ENCODE measurements at regions not wholly inside any gene's neighbourhood (a gene's known extent, or its start where the extent isn't known, plus 50 kb on each side); places are given as distances from the start of the nearest gene placed in this dataset.

DNA sequence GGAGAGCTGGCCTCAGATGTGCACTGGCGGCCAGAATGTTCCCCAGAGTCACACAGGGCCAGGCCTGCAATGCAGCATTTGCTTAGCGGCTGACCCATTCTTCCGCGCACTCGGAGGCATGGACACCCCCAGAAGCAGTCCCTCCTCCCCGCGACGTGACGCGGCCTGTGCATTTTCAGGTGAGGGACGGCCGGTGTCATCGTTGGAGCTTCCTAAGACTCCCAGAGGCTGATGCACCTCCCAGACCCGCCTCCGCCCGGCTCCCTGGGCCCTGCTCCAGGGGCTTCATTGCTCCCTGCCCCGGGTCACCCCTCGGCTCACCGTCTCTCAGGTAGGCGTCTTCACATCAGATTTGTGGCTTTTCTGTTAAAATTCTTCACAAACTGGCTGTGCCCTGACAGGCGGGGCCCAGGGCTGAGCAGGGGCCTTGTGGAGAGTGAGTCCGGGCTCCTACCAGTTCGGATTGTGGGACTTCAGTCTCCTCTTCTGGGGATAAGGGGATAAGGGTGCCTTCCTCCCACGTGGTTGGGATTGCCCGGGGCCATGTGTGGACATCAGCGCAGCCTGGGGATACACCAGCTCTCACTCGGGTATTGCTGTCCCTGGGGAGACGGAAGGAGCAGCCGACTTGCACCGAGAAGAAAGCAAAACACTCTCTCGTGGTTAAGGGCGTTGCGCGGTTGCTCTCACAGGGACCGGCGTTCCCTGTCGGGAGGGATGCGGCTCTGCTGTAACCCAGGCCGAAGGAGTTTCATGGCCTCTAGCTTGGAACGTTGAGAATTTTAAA lies 249.1 kb downstream of the ADGRD1 start (continued):
- TF ChIP-seq, protein P1, sequence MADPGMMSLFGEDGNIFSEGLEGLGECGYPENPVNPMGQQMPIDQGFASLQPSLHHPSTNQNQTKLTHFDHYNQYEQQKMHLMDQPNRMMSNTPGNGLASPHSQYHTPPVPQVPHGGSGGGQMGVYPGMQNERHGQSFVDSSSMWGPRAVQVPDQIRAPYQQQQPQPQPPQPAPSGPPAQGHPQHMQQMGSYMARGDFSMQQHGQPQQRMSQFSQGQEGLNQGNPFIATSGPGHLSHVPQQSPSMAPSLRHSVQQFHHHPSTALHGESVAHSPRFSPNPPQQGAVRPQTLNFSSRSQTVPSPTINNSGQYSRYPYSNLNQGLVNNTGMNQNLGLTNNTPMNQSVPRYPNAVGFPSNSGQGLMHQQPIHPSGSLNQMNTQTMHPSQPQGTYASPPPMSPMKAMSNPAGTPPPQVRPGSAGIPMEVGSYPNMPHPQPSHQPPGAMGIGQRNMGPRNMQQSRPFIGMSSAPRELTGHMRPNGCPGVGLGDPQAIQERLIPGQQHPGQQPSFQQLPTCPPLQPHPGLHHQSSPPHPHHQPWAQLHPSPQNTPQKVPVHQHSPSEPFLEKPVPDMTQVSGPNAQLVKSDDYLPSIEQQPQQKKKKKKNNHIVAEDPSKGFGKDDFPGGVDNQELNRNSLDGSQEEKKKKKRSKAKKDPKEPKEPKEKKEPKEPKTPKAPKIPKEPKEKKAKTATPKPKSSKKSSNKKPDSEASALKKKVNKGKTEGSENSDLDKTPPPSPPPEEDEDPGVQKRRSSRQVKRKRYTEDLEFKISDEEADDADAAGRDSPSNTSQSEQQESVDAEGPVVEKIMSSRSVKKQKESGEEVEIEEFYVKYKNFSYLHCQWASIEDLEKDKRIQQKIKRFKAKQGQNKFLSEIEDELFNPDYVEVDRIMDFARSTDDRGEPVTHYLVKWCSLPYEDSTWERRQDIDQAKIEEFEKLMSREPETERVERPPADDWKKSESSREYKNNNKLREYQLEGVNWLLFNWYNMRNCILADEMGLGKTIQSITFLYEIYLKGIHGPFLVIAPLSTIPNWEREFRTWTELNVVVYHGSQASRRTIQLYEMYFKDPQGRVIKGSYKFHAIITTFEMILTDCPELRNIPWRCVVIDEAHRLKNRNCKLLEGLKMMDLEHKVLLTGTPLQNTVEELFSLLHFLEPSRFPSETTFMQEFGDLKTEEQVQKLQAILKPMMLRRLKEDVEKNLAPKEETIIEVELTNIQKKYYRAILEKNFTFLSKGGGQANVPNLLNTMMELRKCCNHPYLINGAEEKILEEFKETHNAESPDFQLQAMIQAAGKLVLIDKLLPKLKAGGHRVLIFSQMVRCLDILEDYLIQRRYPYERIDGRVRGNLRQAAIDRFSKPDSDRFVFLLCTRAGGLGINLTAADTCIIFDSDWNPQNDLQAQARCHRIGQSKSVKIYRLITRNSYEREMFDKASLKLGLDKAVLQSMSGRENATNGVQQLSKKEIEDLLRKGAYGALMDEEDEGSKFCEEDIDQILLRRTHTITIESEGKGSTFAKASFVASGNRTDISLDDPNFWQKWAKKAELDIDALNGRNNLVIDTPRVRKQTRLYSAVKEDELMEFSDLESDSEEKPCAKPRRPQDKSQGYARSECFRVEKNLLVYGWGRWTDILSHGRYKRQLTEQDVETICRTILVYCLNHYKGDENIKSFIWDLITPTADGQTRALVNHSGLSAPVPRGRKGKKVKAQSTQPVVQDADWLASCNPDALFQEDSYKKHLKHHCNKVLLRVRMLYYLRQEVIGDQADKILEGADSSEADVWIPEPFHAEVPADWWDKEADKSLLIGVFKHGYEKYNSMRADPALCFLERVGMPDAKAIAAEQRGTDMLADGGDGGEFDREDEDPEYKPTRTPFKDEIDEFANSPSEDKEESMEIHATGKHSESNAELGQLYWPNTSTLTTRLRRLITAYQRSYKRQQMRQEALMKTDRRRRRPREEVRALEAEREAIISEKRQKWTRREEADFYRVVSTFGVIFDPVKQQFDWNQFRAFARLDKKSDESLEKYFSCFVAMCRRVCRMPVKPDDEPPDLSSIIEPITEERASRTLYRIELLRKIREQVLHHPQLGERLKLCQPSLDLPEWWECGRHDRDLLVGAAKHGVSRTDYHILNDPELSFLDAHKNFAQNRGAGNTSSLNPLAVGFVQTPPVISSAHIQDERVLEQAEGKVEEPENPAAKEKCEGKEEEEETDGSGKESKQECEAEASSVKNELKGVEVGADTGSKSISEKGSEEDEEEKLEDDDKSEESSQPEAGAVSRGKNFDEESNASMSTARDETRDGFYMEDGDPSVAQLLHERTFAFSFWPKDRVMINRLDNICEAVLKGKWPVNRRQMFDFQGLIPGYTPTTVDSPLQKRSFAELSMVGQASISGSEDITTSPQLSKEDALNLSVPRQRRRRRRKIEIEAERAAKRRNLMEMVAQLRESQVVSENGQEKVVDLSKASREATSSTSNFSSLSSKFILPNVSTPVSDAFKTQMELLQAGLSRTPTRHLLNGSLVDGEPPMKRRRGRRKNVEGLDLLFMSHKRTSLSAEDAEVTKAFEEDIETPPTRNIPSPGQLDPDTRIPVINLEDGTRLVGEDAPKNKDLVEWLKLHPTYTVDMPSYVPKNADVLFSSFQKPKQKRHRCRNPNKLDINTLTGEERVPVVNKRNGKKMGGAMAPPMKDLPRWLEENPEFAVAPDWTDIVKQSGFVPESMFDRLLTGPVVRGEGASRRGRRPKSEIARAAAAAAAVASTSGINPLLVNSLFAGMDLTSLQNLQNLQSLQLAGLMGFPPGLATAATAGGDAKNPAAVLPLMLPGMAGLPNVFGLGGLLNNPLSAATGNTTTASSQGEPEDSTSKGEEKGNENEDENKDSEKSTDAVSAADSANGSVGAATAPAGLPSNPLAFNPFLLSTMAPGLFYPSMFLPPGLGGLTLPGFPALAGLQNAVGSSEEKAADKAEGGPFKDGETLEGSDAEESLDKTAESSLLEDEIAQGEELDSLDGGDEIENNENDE (IDR thresholded peaks at IDR 0.05; ENCODE audit: insufficient replicate concordance, low read length), result no peak
- TF ChIP-seq SUZ12 (IDR thresholded peaks at IDR 0.05; ENCODE audit: low read length), result no peak

Data from H1 (cell line).